Brain microvascular endothelial cell (primary cell): ENCODE measurements at regions not wholly inside any gene's neighbourhood (a gene's known extent, or its start where the extent isn't known, plus 50 kb on each side); places are given as distances from the start of the nearest gene placed in this dataset.
"Not testable (repeated sequence)": the region's sequence is repeated elsewhere in the genome, so short reads cannot be mapped to it uniquely, and the experiment has no call there.

Experiments used
- DNase-seq: peaks from one replicate; pipeline ENCODE4 v3.0.0-alpha.2; 2020
- H3K27ac ChIP-seq: fragments of 250-450 bp; sonication (Bioruptor Pico); 2 replicates; pipeline ENCODE4 v1.5.1; 2020; ENCODE audit warnings: mild to moderate bottlenecking, moderate library complexity
- H3K27me3 ChIP-seq: fragments of 250-450 bp; sonication (Bioruptor Pico); replicated peaks from 2 replicates; pipeline ENCODE4 v1.5.1; 2020; ENCODE audit warnings: mild to moderate bottlenecking
- H3K36me3 ChIP-seq: fragments of 250-450 bp; sonication (Bioruptor Pico); replicated peaks from 2 replicates; pipeline ENCODE4 v1.5.1; 2020; ENCODE audit warnings: mild to moderate bottlenecking
- H3K4me3 ChIP-seq: 2 replicates; pipeline ENCODE4 v1.5.1; 2011; ENCODE audit warnings: low read depth, mild to moderate bottlenecking, control low read depth, low read length, moderate library complexity
- in situ Hi-C: cut with HindIII; loops from 2 replicates; pipeline ENCODE4 v1.10.0; 2017; ENCODE audit warnings: low sequenced_read_pairs, low pct_ligation_motif_present
- TF ChIP-seq, protein P1 (sequence below): IDR thresholded peaks from 2 replicates; pipeline ENCODE4 v1.5.1; 2011; ENCODE audit warnings: low read depth, mild to moderate bottlenecking, moderate library complexity, low read length, control low read depth, inconsistent platforms; ENCODE audit errors: missing control alignments

DNA sequence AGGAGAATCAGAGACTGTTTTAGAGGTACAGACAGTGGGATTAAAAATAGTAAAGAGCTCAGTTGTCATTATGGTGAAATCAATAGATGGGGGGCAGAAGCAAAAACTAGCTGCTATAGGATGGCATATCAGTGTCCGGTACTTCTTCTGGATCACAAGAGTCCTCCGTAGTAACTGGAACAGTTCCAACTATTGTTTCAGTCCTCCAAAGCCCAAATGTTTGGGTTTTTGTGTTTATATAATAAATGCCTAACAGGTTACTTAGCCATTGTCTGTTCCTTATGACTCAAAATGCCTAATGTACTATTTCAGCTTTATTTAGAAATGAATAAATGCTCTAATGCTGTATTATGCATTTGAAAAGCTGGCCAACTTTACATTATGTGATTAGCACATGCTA, 401.2 kb downstream of the PTH2R start:
- Histone ChIP-seq H3K36me3 (no peaks in the 10 kb centered on the region), H3K27me3 (no peaks in the 10 kb centered on the region), H3K4me3 (no peak overlapping the region), H3K27ac (no peak overlapping the region)
- TF ChIP-seq, protein P1, sequence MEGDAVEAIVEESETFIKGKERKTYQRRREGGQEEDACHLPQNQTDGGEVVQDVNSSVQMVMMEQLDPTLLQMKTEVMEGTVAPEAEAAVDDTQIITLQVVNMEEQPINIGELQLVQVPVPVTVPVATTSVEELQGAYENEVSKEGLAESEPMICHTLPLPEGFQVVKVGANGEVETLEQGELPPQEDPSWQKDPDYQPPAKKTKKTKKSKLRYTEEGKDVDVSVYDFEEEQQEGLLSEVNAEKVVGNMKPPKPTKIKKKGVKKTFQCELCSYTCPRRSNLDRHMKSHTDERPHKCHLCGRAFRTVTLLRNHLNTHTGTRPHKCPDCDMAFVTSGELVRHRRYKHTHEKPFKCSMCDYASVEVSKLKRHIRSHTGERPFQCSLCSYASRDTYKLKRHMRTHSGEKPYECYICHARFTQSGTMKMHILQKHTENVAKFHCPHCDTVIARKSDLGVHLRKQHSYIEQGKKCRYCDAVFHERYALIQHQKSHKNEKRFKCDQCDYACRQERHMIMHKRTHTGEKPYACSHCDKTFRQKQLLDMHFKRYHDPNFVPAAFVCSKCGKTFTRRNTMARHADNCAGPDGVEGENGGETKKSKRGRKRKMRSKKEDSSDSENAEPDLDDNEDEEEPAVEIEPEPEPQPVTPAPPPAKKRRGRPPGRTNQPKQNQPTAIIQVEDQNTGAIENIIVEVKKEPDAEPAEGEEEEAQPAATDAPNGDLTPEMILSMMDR = no peak
- in situ Hi-C loops = no loop called here
- no peak for DNase-seq

DNA sequence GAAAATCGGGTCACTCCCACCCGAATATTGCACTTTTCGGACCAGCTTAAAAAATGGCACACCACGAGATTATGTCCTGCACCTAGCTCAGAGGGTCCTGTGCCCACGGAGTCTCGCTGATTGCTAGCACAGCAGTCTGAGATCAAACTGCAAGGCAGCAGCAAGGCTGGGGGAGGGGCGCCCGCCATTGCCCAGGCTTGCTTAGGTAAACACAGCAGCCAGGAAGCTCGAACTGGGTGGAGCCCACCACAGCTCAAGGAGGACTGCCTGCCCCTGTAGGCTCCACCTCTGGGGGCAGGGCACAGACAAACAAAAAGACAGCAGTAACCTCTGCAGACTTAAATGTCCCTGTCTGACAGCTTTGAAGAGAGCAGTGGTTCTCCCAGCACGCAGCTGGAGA, 405.3 kb downstream of the PTH2R start:
- DNase-seq, H3K27ac ChIP-seq, in situ Hi-C loops, H3K27me3 ChIP-seq, H3K36me3 ChIP-seq, H3K4me3 ChIP-seq: not testable (repeated sequence)

DNA sequence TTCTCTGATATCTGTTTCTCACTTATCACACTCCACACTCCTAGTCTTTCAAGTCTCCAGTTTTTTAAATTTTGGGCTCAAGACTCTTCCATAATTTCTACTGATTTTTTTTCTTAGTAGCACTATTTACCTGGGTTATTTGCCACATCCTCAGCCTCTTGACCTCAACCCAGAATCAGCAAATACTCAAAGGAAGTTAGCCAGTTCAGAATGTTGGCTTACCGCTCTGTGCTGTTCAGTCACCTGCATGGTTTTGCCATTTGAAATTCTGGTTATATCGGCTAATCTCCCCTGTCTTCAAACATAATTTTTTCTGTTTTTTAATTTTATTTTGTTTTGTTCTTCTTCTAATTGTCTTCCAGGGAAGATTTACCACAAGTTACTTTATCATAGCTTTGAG, 412.6 kb downstream of the PTH2R start:
- in situ Hi-C loops = no loop called here
- DNase-seq = no peak
- Histone ChIP-seq H3K27me3 (no peaks in the 10 kb centered on the region), H3K27ac (no peak overlapping the region), H3K36me3 (no peaks in the 10 kb centered on the region), H3K4me3 (no peak overlapping the region)
- TF ChIP-seq, protein P1 = no peak

DNA sequence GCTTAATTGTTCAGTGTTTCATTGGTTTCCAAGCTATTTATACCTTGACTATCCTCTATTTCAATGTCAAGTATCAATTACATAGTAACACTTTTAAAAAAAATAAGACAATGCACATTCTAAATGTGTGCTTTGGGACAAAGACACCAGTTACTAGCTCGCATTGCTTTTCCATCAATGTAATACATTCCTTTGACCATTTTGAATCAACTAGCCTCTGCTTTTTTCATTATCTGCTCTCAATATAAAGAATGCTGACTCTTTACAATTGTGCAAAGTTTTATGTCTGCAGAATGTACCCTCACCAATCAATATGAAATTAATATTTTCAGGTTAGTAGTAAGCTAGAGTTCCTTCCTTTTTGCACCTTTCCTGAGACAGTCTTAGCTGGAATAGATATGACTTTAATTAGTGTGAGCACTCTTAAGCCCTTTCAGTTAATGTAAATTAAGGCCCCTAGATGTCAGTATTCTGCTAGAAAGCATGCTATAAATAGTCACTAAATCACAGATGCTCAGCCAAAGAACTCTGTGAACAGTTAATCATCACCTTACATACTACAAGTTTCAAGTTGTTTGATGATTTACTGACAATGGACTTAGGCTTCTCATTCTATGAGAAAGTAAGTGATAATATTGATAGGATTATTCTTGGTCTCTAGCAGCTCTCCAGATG, 413.6 kb downstream of the PTH2R start:
- H3K4me3 ChIP-seq = no peak overlapping the region
- no peak overlapping the region for H3K27ac ChIP-seq
- in situ Hi-C loops = no loop called here
- no peaks in the 10 kb centered on the region for H3K27me3 ChIP-seq
- H3K36me3 ChIP-seq = no peaks in the 10 kb centered on the region
- no peak for DNase-seq
- TF ChIP-seq, protein P1 = no peak

DNA sequence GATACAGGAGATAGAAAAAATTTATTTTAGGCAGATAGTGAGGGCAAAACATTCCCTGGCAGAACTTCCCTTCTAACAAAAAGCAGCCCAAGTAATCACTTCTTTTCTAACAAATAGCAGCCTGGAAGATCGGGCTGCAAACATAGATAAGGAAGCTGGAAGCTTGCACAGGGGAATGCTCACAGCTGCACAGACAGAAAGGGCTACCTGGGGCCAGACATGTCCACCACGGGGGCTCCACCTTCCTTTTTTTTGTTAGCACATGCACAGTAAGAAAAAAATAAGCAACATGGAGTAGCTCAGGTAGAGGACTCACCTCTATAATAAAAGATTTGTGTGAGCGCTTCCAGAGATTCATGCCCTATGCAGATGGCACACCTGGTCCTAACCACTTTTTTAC, 420.5 kb downstream of the PTH2R start:
- no peak for DNase-seq
- in situ Hi-C loops = no loop called here
- H3K27me3 ChIP-seq = no peaks in the 10 kb centered on the region
- H3K4me3 ChIP-seq = no peak overlapping the region
- H3K27ac ChIP-seq = no peak overlapping the region
- TF ChIP-seq, protein P1 = no peak
- H3K36me3 ChIP-seq = no peaks in the 10 kb centered on the region

DNA sequence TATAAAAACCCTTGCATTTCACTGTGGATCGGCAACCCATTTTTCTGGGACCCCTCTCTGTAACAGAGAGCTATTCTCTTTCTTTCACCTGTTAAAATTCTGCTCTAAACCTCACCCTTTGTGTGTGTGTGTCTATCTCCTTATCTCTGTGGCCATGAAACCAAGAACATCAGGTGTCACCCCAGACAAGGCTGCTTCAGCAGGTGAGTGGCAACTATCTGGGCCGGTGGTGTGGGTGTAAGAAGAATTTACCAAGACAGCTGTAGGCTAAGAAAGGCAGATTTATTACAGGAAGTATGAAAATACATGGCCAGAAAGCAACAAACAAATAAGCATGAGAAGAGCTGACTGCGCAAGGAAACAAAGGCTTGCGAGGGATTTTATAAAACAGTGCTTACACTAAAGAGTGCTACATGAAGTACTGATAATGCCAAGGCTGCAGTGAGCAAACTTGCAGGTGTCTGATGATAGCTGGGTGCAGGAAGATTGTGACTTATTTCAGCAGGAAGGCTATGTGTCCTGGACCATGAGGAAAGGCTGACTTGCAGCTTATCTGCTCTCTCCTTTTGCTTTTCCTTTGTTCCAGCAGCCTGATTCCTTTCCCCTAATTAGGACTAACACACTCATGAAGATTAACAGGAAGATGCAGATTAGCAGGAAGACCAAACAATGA, 421.1 kb downstream of the PTH2R start:
- TF ChIP-seq, protein P1 = no peak
- Histone ChIP-seq H3K4me3 (no peak overlapping the region), H3K27ac (no peak overlapping the region), H3K27me3 (no peaks in the 10 kb centered on the region), H3K36me3 (no peaks in the 10 kb centered on the region)
- no peak for DNase-seq
- in situ Hi-C loops = no loop called here
